HG02840 (cell line): ENCODE measurements at regions not wholly inside any gene's neighbourhood (a gene's known extent, or its start where the extent isn't known, plus 50 kb on each side); places are given as distances from the start of the nearest gene placed in this dataset.

ENCODE experiments used
- ATAC-seq: cut with Tn5 transposase; IDR thresholded peaks from one replicate; pipeline ENCODE4 v1.9.1; 2021; ENCODE audit warnings: mild to moderate bottlenecking, moderate library complexity, moderate number of reproducible peaks; ENCODE audit not compliant: unreplicated experiment, low FRiP score

DNA sequence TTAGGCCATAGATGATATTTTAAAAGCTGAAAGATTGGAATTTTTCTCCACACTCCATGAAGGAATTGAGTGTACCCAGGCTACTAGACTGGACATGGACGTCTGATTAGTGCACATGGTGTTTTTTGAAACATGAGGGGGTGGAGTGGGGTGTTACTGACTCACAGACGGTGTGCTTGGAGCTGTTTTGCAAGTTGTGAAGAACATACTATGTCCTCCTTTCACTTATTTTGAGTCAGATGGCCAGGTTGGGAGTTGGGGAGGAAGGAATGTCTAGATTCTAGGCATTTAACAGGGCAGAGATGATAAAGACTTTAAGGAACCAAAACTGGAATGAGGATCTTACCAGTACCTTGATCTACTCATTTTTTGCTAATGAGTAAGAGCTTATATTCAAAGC lies 158.1 kb upstream of the MTNR1B start:
- ATAC-seq: no peak

DNA sequence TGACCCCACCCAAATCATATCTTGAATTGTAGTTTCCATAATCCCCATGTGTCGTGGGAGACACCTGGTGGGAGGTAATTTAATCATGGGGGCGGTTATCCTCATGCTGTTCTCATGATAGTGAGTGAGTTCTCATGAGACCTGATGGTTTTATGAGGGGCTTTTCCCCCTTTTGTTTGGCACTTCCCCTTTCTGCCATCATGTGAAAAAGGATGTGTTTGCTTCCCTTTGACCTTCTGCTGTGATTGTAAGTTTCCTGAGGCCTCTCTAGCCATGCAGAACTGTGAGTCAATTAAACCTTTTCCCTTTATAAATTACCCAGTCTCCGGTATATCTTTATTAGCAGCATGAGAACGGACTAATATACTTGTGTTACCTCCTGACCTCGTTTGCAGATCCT lies 156.6 kb upstream of the MTNR1B start:
- no peak for ATAC-seq

DNA sequence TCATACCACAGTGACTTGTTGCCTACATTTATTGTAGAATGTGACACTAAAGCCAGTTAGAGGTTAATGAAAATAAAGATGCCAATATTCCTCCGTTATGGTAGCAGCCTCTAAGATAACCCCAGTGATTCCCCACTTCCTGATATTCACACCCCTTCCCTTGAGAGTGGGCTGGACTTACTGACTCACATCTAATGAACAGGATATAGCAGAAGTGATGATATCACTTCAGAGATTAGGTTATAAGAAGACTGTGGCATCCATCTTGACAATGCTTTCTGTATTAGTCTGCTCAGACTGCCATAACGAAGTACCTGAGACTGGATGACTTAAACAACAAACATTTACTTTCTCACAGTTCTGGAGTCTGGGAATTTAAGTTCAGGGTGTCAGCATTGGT lies 149.6 kb upstream of the MTNR1B start:
- no peak for ATAC-seq

DNA sequence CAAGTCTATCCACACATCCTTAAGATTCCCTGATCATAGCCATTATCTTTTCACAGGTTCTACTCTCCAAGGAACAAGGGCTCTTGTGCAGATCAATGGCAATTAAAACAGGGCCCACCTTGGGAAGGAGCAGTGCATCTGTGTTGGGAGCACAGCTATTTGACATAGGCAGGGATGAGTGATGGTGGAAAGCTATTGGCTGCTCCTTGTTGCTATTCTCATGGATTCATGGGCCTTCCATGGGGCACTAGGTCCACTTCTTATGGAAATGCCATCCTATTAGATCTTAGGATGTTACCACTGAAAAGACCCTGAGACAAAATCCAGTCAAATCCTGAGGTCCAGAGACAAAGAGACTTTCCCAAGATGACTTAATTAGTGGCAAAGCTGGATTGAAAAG lies 148.6 kb upstream of the MTNR1B start:
- no peak for ATAC-seq

DNA sequence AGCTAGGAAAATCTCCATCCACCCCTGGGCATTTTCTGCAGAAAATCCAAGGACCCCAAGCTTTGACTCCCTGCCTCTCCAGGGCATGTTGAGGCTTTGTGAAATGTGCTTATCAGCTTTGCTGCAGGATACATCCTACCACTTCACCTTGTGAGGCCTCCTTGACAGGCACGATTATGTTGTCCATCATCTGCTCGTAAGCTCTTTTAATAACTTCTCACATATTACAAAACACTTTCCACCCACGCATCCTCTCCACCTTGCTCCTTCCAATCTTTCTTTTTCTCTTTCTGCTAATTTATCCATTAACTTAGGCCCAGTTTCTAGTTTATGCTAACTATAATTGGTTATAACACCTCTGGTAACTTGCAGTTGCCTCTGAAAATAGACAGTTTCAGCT lies 147.0 kb upstream of the MTNR1B start:
- no peak for ATAC-seq

DNA sequence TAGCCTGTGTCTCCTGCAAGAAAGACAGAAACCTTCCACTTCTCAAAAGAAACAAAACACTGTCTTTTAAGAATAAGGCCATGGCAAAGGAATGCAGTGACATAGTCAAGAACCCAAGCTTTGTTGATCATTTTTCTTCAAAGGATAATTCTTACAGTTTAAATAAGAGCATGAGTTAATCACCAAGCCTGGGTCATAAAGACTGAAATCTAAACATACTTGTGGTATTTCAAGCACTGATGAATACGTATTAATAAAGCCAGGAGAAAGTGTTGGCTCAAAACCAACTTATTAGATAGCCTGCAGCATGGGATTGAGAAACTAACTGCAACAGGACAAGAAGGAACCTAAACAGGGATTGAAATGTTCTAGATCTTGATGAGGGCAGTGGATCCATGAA lies 143.3 kb upstream of the MTNR1B start:
- no peak for ATAC-seq

DNA sequence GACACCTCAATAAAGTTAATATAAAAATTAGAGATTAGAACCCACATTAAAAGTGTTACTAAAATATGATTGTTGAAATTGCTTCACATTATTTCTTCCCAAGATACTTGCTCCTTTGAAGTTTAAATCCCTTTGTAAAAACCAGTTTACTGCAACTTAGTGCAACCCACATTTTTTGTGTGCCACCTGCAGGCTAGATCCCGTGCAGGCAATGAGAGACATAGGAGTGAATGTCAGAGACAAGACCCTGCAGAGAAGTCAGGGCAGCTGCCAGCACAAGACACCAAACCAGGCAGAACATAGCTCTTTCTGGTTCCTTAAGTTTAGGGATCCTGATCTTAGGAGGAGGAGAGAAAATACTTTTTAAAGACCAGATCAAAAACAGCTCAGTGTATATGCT lies 142.8 kb upstream of the MTNR1B start:
- no peak for ATAC-seq

DNA sequence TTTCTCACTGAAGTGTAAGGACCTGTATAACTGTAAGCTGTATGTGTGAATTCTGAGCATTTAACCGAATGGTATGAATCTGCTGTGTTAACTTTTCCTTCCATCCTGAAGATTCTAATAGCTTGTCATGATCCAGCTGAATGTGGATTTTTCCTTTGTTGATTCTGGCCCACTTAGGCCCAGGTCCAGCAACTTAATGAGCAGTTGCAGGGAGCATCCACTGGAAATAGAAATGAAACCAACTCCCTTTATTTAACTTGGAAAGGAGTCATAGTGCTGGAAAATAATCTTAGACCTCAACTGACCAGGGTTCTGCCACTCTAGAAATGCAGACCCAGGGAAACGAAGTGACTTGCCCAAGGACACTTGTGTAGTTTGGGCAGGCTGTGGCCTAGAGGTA lies 142.3 kb upstream of the MTNR1B start:
- no peak for ATAC-seq

DNA sequence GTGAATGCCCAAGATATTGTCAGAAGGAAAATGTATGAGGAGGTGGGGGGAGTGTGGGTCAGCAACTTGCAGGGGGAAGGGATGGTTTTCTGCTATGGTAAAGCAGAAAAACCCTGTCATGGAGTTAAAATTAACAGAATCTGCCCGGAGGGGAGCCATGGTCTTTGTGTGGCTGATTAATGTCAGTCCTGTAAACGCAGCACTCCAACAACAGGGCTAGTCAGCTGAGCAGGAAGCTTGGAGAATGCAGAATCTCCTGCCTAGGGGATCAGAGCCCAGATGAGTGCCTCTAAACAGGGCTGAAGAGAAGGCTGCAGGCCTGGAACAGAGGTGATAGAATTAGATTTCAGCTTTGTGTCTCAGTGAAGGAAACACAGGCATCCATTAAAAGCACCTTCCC lies 140.9 kb upstream of the MTNR1B start:
- no peak for ATAC-seq

DNA sequence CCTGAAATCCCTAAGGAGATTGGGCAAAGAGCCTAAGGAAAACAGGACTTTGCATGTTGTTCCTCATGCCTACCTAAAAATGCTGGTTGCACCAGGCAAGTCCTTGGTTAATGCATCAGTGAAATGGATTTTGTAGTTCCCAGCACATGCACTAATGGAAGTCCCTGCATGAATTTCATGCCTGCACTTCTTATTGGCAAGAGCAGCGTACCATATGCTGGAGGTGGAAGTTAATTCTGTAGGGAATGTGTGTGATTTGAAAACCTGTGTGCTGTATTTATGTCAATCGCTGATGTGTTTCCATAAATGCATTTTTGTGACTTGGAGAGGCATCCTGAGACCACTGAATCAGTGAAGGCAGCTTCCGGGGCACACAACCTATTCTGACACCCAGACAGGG lies 140.3 kb upstream of the MTNR1B start:
- ATAC-seq: no peak

DNA sequence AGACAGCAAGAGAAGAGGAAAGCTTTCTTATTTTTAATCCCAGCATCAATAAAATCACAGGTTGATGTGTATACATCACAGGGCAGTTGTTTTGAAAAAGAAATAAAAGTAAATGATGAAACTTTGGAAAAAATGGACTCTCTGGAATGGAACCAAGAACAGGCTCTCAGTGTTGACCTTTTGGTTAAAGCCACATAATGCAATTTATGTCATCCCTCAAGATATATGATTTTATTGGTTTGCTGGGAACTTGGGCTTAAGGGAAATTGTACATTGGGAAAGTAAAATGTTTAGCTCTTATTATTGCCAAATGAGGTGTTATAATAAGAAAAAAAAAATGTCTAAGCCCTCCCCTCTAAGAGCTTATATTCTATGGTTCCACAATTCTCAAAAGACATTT lies 139.8 kb upstream of the MTNR1B start:
- ATAC-seq: no peak

DNA sequence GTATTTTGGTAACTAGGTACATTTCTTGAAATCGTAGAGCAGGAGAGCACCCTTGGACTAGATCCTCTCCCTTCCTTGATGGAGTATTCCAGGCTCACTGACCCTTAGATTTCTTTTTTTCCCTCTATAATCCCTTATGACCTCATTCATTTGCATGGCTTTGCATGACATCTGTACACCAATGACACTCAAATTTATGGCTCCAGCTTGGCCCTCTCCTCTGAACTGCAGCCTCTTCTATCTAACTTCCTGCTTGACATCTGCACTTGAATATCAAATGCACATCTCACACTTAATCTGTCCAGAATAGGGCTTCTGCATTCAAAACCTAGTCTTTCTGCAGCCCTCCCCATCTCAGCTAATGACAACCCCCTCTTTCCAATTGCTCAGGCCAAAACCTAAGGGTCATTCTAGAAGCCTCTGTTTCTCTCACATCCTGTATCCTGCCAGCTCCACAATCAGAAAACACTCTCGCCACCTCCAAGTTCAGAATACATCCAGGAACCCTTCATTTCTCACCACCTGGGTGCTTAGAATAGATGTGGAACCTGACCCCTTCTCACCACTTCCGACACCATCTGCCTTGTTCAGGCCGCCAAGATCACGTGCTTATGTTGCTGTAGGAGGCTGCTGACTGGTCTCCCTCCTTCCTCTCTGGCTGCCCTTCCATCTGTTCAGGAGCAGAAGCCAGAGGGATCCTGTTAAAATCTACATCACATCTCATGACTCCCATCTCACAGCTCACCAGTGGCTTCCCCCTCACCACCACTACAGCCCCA lies 138.9 kb upstream of the MTNR1B start:
- ATAC-seq: no peak

DNA sequence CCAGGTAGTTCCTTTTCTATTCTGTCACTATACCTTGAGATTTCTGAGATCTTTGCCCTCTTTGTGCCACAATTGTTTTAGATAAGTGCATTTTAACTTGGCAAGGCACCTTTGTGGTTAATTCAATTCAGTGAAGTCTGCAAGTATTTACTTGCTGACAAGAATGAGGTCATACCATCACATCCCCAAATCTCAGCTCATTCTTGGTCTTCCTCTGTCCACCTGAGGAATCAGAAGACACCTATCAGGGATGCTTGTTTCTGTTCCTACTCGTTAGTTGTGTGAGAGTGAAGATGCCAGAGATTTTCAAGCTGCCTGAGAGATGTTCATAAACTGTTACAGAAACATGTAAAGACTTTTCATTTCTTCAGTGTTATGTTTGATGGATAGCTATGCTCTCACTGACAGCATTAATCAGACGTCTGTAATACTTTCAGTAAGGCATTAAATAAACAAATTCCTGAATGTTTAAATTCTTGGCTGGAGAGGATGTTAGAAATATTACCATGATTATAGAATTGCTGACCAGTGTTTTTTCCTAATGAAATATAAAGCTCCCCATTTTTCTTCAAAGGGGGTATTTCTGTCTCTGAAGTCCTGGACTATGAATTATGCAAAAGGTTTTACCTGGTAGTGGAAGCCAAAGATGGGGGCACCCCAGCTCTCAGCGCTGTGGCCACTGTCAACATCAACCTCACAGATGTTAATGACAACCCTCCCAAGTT lies 135.0 kb upstream of the MTNR1B start:
- ATAC-seq: no peak

DNA sequence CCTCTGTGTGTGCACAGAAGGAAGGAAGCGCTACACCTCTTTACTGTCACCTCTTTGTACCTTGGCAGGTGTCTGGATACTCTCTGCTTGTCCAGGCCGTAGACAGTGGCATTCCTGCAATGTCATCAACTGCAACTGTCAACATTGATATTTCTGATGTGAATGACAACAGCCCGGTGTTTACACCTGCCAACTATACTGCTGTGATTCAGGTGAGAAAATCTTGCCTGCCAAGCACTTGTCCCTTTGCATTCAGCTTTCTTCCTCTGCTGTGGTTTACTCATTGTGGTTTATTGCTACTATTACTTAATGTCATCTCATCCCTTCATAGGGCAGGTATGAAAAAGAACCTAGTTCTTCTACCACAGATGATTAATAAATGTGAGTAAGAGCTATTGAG lies 131.9 kb upstream of the MTNR1B start:
- no peak for ATAC-seq

DNA sequence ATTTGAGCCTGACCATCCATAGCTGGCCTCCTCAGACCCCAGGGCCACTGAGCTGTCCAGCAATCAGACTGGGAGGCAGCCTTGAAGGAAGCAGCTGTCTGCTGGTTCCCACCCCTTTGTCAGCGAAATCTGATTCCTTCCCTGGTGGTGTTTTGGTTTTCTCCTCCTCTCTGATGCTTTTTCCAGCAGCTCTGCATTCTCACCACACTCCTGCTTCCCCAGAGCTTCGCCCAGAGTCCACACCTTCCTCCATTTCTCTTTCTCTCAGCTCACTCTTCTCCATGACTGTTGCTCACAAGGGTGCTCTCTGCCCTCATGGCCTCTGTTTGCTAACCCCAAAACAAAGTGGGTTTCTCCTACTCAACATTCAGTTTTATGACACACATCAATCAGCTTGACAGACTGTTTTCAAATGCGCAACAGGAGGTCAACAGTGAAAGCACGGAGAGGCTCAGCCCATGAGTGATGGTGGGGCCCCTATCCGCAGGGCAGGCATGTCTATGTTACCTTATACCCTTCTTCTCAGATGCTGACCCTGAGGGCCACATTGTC lies 130.6 kb upstream of the MTNR1B start:
- no peak for ATAC-seq

DNA sequence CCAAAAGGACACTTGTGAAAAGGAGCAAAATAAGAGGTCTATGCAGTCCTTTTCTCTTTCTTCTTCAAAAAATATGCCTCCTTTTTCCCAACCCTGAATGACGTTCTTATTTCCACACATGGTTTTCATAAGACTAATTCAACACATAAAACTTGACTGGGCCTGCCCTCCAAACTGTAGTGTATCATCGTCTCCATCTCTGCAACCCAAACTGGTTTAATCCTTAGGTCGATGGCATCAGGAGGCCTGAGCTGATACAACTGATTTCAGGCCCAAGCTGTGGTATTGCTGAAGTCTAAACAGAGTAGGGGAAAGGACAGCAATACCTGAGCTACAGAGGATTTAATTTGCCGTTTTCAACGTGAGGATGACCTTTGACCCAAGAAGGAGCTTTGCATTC lies 130.0 kb upstream of the MTNR1B start:
- ATAC-seq: no peak

DNA sequence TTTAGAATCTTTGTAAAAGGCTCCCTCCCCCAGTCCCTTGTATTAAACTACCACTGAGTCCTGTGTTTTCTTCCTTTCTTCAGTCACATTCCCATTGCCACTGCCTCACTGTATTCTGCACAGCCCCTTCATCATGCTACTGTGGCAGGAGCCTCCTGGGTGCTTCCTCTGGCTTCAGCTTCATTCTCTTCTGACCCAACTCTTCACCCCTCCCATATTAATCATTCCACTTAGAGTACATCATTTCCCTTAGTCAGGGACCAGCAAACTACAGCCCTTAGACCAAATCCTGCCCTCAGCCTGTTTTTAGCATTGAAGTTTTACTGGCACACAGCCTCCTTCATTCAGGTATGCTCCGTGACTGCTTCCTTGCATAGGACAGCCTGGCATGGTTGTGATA lies 127.7 kb upstream of the MTNR1B start:
- ATAC-seq: no peak

DNA sequence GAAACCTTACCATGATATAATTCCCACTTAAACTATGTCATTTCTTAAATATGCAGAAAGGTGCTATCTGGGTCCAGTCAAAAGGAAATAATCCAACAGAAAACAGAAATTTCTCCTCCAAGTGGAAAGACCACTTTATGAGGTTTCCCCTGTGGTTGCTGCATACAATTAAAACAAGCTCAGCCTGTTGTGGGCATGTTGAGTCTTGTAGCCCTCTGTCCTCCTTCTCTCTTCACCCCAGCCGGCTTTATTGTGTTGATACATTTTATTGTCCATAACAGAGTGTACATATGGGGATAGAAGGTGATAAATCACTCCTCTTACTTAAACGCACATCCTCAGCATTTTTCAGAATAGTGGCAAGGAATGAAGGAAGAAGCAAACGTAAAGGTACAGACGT lies 126.0 kb upstream of the MTNR1B start:
- no peak for ATAC-seq

DNA sequence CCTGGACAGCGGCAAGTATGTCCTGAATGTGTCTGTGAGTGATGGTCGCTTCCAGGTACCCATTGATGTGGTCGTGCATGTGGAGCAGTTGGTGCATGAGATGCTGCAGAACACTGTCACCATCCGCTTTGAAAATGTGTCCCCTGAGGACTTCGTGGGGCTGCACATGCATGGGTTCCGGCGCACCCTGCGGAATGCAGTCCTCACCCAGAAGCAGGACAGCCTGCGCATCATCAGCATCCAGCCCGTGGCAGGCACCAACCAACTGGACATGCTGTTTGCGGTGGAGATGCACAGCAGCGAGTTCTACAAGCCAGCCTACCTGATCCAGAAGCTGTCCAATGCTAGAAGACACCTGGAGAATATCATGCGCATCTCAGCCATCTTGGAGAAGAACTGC lies 125.3 kb upstream of the MTNR1B start:
- no peak for ATAC-seq

DNA sequence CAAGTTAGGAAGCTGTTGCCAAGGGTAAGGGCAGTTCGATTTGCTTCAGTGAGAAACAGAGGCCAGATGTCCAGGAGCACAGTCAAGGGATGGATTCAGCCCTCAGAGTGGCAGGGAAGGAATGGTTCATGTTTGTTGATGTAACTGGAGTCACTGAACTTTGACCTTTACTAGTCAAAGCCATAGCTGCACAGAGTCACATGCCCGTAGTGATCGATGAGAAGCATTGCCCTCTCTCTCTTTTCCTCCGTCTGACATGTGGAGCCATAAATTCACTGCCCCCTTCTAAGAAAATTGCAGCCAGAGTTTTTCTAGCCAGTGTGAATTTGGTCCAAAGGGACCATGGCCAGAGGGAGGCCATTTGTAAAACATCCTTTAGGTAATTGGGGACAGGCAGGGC lies 124.1 kb upstream of the MTNR1B start:
- no peak for ATAC-seq

DNA sequence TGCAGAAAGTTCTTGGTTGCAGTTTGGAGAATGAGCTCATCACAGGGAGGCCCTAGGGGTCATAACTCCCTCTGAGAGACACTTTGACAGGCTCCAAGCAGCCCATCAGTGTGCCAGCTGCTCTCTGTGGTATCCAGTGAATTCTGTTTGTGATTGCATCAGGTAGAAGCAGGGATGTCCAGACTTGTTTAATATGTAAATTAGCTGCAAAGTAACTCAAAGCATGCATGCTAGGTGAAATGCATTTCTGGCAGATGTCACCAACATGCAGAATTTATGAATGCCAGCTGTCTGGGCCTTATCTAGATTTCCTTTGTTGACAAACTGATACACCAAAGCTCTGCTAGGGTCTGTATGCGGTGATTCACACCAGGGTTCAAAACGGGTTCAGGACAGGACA lies 123.6 kb upstream of the MTNR1B start:
- no peak for ATAC-seq
